Hematopoietic multipotent progenitor cell treated with erythropoietin and hydrocortisone succinate and interleukin-3 and kit ligand, for 6 days (in vitro differentiated cells): ENCODE measurements at regions not wholly inside any gene's neighbourhood (a gene's known extent, or its start where the extent isn't known, plus 50 kb on each side); places are given as distances from the start of the nearest gene placed in this dataset.

Experiments
- DNase-seq: peaks from one replicate; pipeline ENCODE4 v3.0.0-alpha.2; 2015

DNA sequence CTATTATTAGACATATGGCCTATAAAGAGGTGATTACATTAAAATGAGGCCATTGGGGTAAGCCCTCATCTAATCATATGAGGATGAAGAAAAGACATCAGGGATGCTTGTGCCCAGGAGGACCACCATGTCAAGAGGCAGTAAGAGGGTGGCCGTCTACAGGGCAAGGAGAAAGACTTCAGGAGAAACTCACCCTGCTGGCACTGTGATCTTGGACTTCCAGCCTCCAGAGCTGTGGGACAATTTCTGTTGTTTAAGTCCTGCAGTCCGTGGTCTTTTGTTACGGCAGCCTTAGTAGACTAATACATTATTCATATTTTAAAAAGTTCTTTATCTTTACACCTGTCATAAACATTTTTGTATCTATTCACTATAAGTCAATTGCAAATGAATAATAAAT is 290.0 kb downstream of the PRL start:
- no peak for DNase-seq

DNA sequence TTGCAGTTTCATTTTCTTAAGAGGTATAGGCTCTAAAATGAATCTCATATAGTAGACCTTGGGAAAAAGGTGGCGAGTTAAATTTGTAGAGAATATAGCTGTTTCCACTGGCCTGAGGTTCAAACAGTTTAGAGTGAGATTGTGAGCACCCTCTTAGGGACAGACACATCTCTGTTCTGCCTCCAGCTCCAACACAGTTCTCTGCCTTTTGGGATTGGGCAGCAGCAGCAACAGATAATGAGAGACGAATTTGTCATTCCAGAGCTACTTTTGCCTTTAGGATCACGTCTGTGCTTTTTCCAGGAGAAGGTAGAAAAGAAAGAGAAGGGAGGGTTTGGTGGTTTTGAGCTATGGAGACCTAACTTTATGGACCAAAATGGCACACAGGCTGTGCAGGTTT is 289.4 kb downstream of the PRL start:
- DNase-seq: no peak

- DNase-seq: no peak
Measured at GRCh38 chr6:22008248-22008836, 288.5 kb downstream of the PRL start.

GRCh38 chr6:22010102-22010501 is 286.7 kb downstream of the PRL start:
- DNase-seq: no peak

GRCh38 chr6:22015216-22015615 is 281.6 kb downstream of the PRL start:
- no peak for DNase-seq

- DNase-seq: no peak
Measured at GRCh38 chr6:22015944-22016343, 280.9 kb downstream of the PRL start.

DNA sequence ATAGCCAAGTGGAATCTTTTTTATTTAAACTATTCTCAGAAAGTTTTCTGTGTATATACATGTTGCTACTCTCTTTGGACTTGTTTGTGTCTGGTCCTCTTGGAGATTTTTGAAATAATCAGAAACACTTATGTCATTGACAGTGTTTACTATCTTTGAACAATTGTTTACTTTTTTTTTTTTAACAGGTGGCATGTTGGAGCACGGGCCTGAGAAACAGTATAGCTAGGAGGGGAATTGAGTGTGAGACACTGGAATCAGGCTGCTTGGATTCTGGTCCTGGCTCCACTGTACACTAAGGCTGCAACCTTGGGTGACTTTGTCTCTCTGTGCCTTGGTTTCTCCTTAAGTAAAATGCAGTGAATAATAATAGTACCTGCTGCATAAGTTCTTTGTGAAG is 279.6 kb downstream of the PRL start:
- no peak for DNase-seq

- no peak for DNase-seq
Measured at GRCh38 chr6:22017766-22018165, 279.1 kb downstream of the PRL start.

- no peak for DNase-seq
Measured at GRCh38 chr6:22019857-22020256, 277.0 kb downstream of the PRL start.

- DNase-seq: no peak
Measured at GRCh38 chr6:22020299-22021003, 276.4 kb downstream of the PRL start.

DNA sequence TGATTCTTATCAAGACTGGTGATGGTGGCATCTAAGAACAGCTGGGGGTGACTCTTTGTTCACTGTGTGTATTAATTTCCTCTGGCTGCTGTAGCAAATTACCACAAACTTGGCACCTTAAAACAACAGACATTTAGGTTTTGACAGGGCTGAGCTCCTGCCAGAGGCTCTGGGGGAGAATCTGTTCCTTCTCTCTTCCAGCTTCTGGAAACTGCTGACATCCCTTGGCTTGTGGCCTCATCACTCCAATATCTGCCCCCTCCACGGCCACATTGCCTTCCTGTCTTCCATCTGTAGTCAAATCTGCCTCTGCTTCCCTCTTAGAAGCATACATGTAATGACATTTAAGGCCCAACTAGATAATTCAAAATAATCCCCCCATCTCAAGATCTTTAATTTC is 274.9 kb downstream of the PRL start:
- no peak for DNase-seq

GRCh38 chr6:22023937-22024336 is 272.9 kb downstream of the PRL start:
- DNase-seq: peak; percentile 82

- DNase-seq: peak; percentile 54
Measured at GRCh38 chr6:22024973-22025467, 271.8 kb downstream of the PRL start.

DNA sequence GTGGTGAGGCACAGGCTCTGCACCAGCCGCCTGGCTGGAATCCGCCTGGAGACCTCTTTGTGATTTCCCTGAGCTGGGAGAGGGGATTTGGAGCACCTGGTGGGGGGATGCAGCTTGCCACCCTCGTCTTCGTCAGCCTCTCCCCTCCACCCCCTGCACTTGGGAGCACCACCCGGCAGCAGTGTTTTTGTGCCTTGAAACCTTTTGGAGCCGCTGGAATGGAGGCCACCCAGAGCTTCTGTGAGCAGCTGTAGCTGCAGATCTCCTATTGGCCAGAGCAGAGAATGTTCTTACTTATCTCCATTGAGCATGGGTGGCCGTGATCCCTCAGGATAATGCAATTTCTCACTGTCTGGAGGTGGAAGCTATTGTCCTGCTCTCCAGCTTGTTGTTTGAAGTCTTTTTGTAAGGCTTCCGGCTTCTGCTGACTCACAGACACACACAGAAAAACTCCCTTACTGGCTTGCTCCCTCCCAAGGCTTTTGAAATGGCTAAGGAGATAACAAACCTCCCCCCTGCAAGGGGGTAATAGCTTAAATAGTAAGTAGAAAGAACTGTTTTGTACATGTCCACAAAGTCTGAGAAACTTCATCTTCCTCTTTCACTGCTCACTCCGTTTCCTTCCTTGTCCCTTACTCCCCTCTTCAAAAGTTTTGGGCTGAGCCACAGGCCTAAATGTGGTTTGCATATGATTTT is 271.2 kb downstream of the PRL start:
- peak; percentile 85 for DNase-seq

- DNase-seq: peak; percentile 29
Measured at GRCh38 chr6:22026164-22026678, 270.6 kb downstream of the PRL start.

- DNase-seq: no peak
Measured at GRCh38 chr6:22027040-22027725, 269.7 kb downstream of the PRL start.

GRCh38 chr6:22028403-22029090 is 268.3 kb downstream of the PRL start:
- DNase-seq: no peak

GRCh38 chr6:22029171-22029570 is 267.7 kb downstream of the PRL start:
- DNase-seq: no peak

DNA sequence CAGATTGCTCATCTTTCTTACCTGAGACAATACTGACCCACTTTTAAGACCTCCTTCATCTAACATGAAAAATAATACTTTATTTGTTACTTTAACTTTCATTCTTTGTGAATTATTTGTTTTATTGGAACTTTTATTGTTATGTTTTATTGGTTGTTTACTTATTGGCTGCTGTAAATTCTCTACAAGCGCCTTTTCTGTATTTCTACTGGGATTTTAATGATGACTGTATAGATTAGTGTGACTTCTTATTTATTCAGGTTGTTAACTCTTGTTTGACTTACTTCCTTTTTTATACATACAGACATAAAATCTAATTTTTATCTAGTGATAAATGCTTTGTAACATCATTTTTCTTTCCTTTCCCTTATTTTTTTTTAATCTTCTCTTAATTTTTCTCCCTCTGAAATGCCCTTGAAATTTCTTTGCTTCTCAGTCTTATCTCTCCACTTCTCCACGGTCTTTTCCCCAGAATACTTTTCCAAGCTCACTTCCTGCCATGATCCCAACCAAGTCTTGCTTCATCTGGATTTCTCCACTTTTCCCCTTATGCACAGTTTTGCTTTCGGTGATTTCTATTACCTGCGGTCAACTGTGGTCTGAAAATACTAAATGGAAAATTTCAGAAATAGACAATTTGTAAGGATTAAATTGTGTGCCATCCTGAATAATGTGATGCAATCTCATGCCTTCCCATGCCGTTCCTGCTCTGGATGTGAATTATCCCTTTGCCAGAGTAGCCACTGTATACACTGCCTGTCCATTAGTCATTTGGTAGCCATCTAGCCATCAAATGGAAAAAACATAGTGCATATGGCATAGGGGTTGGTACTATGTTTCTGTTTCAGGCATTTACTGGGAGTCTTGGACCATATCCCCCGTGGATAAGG is 265.9 kb downstream of the PRL start:
- no peak for DNase-seq

DNA sequence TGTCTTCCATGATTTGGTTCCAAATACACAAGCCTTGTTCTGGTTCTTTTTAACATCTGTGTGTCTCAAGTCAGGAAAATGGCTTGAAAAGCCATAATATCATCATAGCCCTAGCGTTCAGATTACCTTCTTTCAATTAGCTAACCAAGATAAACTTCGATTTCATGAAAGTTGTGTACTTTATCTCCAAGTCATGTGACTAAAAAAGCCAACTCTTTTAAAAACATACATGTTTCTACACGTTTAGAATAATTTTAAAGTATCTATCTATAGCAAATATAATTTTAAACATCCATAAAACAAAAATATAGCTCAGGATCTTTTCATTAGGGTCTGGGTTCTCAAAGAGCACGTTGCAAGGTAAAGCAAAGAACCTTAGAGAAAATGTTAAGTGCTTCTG is 261.1 kb downstream of the PRL start:
- no peak for DNase-seq

GRCh38 chr6:22036275-22036674 is 260.6 kb downstream of the PRL start:
- no peak for DNase-seq

GRCh38 chr6:22036699-22037098 is 260.1 kb downstream of the PRL start:
- no peak for DNase-seq
